ENCODE measurements at regions not wholly inside any gene's neighbourhood (a gene's known extent, or its start where the extent isn't known, plus 50 kb on each side); places are given as distances from the start of the nearest gene placed in this dataset.
A peak's percentile ranks its signal among the peaks of the same experiment; 100 is the strongest.

DNA sequence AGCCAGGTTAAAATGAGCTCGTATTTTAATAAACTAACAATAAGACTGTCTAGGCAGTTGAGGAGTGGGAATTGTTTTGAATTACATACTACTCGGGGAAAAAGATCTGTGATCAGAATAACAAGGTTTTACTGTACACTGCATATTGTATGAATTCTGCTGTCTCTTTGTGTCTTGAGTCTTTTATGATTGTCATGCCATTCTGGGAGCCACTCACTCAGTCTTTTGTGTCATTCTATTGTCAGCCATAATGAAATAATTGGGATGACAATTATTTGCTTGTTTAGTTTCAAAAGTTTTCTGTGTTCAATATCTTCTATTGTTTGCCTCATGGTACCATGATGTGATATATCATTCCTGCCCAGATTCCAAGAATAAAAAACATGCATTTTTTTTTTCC is 339.6 kb upstream of the TBL1XR1 start:
- no peak for DNase-seq (ENCODE audit: low spot score)

DNA sequence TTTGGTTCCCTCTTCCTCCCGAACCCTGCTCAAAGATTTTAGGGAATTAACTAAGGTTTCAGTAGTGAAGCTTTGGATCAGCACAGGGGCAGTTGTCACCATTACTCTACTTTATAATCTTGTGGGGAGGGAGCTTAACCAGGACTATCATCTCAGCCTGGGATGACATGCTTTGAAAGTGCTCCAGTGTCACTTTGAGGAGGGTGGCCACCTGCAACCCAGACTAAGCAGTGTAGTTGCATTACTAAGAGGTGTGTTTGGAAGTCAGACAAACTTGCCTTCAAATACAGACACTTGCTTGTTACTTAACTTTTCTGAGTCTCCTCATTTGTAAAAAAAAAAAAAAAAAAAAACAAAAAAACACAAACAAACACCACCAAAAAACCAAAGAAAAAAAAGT is 340.3 kb upstream of the TBL1XR1 start:
- DNase-seq (ENCODE audit: low spot score) = no peak

DNA sequence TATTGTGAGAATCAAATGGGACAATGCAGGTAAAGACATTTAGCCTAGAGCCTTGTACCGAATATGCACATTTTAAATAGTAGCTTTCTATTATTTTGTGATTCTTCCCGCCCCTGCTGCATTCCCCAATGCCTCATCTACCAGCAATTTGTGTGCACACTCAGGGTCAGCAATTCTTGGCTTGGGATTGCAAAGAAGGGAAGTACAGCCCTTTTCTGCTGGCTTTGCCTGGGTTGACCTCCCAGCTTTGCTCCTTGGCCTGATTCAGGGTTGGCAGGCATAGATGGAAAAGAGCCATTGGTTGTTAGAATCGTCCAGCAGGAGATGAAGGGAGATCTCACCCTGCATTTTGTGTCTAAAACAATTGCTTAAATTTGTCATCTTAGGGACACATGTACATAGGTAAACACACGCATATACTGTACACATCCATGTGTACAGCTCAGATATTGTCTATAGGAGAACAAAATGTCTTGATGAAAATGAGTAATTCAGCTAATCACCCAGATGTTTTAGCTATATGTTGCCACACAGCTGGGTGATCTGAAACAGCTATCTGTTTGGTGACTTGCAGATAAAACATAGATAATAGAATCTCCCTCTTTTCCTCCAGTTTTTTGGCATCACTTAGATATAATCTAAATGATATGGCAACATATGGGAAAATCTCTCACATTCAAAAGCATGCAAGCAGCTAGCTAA is 340.9 kb upstream of the TBL1XR1 start:
- peak; percentile 17 for DNase-seq (ENCODE audit: low spot score)

DNA sequence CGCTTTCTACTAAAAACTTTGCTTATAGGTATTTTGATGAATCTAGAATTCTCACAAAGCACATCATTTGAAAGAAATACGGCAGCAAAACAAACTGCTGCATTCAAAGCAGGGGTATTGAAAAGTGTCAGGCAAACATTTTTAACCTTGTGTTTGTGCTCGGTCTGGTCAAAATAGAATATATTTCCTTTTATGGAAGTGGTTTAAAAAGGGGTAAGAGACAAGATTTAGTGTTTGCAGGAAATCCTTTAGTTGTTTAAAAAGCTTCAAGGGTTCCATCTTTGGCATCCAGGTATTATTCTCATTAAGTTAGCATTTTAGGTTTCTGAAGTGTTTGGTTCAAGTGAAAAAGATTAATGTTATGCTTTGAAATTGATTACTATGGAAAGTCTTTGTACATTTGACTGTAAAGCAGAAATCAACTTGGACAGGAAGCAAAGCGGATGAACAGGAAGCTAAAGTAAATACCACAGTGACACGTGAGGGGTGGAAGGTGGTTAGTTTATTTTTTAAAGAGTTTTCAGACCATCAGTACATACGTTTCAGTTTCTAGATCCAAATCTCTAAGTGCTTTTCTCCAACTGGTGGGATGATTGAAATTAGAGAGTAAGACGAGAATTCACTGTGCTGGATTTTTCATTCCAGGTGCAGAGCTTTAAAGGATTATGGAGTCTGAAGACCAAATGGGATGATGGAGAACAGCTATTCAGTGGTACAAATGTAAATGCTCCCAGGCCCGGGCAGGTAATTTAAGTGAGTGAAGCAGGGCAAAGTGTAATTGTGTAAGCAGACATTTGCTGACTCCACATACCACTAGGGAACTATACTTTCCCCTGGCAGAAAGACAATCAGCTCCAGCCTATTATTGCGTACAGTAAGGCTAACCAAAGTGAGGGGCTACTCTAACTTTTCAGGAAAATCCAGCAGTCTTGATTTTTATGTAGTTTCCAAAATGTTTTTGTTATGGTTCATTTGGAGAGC is 341.8 kb upstream of the TBL1XR1 start:
- DNase-seq (ENCODE audit: low spot score) = peak; percentile 52

DNA sequence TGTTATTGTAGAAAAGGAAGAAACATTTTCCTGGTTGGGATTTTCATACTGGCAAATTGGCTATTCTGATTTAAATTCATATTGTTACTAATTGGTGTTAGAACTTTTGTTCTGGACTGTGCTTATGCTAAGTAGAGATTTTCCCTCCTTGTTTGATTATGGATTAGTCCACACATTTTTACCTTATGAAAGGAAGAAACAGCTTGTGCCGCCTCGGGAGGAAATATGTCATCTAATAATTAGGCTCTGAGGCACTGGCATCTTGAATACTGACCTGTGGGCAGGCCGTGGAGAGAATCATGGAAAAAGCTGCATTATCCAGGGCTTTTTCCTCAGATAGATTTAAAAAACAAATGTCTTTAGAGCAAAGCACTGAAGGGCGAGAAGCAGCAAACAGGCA is 344.3 kb upstream of the TBL1XR1 start:
- no peak for DNase-seq (ENCODE audit: low spot score)

DNA sequence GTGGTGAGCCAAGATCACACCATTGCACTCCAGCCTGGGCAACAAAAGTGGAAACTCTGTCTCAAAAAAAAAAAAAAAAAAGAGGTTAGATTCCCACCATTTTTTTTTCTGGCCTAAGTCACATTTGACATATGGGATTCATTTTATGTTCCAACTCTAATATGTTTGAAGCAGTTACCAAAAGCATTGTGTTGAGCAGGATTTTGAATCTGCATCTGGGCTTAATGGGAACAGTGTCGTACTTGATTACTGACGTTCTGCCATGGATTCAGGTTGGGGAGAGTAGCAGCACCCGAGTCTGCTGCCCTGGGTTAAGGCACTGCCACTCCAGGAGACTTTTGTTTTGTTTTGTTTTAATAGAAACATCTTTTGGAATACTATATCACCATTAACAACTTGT is 348.7 kb upstream of the TBL1XR1 start:
- no peak for DNase-seq (ENCODE audit: low spot score)

DNA sequence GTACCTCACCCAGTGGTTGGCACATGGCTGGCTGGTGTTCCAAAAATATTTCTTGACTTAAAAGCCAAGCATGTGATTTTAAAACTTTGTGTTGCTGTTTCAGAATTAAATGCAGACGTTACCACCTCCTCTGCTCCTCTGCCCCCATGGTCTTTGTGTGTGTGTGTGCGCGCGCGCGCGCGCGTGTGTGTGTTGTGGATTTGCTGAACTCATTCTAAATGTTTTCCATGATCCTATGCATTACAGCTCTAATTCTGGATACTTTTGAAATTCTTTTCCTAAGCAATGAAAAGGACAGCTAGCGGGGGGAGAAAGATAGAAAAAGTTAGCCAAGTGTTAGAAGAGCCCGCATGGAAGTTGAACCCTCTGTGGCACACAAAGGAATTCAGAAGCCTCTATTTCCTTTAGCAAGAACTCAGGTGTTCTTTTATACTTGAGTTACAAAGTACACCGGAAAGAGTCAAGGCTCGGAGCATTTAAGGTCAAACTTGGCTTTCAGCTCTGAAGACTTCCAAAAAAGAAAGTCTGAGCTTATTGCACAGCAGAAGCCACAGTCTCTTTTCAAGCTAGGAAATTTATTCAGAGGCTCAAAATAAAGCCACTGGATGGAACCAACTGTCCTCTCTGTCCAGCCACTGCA is 350.5 kb upstream of the TBL1XR1 start:
- DNase-seq (ENCODE audit: low spot score) = no peak

DNA sequence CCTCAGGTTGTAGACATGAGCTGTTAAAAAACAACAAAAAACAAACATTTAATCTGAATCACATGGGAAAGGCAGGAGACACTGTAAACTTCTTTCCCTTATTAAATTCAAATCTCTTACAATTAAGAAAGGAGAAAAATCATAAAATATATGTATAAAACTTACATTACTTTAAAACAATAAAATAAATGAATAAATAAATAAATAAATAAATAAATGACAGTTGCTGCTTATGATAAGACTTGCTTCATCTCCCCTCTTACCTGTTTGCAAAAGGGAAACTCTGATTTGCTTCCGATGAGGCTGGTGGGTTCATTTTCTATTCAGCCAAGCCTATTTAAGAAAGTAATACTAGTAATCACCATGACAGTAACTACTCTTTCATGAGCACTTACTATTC is 353.4 kb upstream of the TBL1XR1 start:
- no peak for DNase-seq (ENCODE audit: low spot score)

DNA sequence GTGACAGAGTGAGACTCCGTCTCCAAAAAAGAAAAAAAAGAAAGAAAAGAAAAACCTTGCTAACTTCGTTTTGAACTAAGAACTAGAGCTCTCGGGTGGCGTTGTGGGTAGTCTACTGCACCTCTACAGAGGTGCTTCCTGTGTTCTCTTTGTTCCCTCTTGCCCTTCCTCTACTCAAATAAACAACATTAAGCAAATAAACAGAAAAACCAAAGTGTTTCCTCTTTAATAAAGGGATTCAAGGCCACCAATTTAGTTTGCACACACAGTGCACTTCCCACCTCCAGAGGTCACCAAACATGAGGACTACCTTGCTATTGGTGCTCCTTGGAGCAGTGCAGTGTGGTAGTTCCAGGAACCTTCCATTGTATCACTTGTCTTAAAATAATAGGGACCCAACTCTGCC is 354.2 kb upstream of the TBL1XR1 start:
- DNase-seq (ENCODE audit: low spot score) = no peak

DNA sequence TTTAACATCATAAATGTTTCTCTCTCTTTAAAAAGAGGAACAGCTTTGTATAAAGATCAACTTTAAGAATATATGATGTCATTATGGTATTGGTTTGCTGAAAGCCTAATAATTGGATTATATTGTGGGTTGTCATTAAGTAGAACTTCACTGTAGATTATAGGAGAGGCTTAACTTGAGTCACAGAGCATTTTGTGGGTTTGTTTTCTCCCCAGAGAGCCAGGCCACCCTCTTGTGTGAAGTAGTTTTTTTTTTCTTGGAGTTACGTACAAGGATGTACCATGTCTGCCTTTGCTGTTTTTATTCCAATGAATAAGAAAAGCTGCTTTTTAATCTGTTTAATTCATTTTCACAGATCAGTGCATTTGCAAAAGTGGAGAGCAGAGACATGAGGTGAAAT is 354.8 kb upstream of the TBL1XR1 start:
- no peak for DNase-seq (ENCODE audit: low spot score)

DNA sequence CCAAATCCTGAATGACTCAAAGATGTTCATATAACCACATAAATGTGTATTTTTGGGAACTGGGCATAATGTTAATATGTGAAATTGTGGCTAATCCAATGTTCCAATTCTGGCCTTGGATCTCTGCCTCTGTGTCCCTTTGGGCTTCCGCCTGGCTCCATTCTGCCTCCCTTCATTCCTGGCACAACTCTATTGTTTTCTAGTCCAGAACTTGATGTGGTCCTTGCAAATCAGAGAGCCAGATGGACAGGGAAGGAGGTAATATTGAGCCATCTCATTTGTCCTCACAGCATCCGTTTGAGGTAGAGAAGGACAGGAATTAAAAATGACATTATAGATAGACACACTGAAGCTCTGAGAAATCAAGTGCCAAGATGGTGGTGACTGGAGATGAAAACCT is 355.7 kb upstream of the TBL1XR1 start:
- no peak for DNase-seq (ENCODE audit: low spot score)

DNA sequence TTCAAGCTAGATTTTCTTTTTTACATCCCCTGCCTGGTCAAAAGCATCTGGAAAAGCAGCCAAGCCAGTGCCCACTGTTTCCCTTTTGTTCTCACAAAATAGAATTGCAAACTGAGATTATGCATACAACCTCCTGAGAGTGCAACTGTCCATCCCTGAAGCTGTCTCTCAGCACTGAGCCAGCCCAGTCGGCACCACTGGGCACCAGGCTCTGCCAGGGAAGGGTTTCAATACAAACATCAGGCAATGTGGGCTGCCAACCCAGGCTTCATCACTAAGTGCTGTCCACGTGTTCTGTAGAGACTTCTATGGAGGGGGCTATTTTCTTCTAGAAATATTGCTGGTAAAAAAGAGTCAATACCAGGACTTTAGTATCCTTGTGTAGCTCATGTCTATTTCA is 356.3 kb upstream of the TBL1XR1 start:
- no peak for DNase-seq (ENCODE audit: low spot score)

DNA sequence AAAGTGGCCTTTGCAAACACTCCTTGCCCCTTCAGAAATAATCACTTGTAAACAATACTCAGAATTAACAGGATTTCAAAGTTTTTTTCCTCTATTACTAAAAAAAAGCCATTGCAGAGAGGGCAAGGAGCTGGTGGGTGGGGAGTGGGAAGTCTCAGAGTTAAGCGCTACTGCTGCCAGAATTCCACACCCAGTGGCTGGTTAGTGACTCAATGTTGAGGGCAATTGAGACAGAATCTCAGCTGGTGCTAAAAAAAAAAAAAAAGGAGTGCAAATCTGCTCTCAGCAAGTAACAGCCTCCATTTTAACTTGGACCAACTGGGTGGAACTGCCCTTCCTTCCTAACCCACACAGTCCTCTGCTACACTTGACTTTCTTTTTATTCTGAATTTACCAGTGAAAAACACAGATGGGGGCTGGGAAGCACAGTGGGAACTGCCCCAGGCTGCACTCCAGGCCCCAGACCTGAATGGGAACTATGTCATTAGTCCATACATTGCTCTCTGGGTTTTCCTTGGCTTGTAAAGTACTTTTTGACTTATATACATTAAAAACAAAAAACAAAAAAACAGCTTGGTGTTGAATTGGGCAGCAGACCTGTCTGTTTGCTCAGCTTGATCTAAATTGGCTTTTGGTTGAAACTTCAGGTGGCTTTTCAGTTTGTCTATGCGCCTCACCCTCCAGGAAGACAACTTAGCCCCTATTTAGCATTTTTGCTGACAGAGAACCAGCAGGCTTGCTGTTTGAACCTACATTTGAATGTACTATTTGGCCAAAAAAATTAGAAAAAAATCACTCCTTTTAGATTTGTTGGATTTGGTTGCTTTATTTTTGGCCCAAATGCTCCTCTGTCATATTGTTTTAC is 357.8 kb upstream of the TBL1XR1 start:
- no peak for DNase-seq (ENCODE audit: low spot score)

DNA sequence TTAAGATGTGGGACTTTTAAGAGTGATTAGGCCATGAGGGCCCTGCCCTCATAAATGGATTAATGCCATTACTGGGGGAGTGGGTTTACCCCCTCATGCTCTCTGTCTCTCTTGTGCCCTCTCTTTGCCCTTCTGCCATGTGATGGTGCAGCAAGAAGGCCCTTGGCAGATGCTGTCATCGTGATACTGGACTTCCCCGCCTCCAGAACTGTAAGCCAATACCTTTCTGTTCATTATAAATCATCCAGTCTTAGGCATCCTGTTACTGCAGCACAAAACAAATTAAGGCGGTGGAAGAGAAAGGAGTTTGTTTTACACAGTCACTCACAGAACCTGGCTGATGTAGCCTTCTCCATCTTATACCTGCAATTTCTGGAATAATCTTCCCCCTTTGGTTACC is 360.3 kb upstream of the TBL1XR1 start:
- no peak for DNase-seq (ENCODE audit: low spot score)

DNA sequence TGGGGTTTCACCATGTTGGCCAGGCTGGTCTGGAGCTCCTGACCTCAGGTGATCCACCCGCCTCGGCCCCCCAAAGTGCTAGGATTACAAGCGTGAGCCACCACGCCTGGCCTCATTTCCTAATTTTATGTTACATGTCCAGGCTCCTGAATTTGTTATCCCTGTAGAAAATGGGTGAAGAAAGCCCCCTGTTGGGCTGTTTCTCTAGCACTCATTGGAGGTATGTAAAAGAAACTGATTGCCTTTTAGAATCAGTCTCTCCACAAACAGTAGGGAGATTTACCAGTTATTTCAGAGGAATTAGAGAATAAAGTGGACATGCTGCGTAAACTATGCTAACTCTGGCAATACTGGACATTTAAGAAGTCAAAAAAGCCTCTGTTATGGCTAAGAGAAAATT is 364.1 kb upstream of the TBL1XR1 start:
- DNase-seq (ENCODE audit: low spot score) = no peak

DNA sequence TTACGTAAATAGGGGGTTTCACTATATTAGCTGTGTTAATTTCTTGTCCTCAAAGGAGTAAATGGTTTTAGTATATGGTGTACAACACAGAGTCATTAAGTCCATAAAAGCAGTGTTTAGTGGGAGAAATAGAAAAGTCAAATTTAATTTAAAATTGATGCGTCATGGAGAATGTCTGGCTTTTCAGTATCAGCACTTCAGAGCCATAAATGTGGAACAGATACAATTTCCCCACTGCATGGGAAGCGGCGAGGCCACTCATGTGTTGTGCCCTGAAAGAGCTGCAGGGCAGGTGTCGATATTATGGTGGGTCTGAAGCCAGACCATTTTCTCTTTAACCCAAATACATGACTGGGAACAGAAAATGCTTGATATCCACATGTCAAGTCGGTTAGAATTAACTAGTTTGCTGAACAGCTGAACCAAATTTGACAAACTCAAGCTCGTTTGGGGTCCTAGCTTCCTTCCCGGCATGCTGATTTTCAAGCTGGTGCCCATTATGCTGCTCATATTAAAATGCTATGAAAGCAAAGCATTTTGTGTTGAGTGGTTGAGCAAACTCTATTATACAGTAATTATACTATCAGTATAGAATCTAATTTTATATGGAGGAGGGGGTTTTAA is 364.6 kb upstream of the TBL1XR1 start:
- DNase-seq (ENCODE audit: low spot score) = no peak

DNA sequence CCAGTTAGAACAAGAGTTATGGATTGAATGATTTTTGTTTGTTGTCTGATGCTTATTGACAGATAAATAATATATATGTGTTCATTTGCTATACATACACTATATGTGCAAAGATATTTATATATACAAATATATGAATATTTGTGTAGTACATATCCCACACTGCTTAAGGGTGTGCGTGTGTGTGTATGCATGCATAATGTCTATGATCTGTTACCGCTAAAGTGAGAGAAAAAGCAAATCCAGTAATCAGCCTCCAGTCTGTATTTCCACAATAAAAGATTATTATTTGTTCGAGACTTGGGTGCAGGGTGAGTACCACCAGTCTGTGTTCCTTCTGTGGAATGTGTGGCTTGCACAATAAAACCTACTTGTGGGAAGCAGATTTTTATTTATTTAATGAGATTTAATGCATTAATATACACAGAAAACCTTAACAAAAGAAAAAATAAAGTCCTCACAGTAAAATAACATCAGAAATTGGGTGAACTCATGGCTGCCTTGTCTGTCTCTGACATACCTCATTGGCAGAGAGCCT is 366.0 kb upstream of the TBL1XR1 start:
- no peak for DNase-seq (ENCODE audit: low spot score)

DNA sequence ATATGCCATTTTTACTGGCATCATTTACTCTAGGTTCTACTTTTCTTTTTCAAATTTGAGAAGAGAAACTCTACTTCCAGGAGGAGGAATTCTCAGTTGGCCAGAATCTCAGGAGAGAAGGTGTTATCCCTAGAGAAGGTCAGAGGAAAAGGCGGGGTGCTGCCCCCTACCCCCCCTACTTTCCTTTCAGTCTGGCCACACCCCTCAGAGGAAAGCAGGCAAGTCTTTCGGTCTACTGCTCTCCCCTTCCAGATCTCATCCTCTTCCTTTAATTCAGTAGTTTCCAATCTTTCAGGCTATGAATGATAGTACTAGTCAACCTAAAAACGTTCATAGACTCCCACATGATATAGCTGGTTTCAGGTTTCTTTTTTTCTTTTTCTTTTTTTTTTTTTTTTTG is 366.5 kb upstream of the TBL1XR1 start:
- DNase-seq (ENCODE audit: low spot score) = no peak

DNA sequence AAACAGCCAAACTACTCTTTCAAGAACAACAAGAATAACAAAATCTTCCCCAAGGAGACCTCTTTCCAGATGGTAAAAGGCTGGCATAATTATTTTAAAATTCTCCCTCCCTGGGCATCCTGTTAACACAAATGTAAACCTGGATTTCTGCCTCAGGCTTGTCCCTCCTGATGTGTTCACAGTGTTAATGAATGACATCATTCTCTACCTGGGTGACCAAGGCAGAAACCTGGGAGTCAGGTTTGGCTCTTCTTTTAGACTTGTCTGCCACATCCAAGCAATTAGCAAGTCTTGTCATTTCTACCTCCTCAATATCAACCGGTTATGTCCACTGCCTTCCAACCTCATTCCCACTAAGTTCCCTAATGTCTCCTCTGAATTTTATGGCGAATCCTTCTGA is 368.7 kb upstream of the TBL1XR1 start:
- DNase-seq (ENCODE audit: low spot score) = no peak

DNA sequence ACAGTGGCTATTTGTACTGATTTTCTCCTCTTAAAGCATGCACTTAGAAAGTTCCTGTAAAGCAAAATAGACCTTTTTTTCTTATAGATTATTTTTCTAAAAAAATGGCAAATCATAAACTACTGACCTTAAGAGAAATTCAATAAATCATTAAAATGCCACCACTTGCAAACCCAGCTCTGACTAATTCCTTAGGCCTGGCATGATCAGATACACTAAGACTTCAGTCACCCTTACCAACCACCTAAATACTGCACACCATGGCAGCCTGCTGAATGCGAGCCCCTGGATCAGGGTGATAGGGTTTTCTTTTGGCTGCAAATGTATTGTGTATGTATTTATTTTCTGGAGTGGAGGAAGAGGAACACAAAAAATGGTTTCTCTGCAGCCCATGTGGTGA is 370.6 kb upstream of the TBL1XR1 start:
- no peak for DNase-seq (ENCODE audit: low spot score)

DNA sequence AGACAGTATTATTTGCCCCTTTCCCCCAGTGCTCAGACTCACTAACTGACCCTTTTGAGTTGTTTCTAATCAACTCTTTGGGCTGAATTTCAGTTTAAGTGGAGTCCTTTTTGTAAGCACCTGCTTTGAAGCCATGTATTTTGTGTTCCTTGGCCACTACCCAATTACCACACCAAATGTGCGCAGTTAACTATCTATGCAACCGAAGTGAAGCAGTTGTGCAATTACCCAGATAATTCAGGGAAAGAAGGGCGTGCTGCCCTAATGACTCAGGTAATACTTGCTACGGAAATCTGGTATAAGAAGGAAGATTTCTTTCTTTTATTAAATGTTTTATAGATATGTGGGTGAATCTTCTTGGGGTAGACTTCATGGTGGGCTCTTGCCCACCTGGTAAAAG is 371.9 kb upstream of the TBL1XR1 start:
- DNase-seq (ENCODE audit: low spot score) = no peak

Data from NAMALWA (cell line).